Amygdala (tissue), 56 donors: ENCODE measurements at regions not wholly inside any gene's neighbourhood (a gene's known extent, or its start where the extent isn't known, plus 50 kb on each side); places are given as distances from the start of the nearest gene placed in this dataset.

Experiments
- DNase-seq, 56 donors: peaks; one replicate each; lab custom pipeline; 2025; lab: John Stamatoyannopoulos, UW

DNA sequence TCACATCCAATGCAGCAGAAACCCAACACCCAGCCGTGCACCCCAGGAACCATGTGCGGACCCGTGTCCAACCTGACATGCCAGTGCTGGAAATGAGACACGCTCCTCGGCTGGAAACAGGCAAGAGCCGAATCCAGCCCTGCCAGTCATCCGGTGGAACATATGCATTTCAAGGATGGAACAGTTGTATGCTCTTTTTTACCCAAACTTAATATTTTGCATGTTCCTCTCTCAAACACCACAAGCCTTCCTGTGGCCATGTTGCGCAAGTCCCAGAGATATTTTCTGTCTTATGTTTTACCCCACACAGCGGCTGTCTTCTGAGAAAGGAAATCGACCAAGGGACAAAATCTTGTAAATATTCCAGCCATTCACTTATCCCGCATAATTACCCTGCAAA, 196.9 kb downstream of the BCL11B start:
- no peak for DNase-seq

DNA sequence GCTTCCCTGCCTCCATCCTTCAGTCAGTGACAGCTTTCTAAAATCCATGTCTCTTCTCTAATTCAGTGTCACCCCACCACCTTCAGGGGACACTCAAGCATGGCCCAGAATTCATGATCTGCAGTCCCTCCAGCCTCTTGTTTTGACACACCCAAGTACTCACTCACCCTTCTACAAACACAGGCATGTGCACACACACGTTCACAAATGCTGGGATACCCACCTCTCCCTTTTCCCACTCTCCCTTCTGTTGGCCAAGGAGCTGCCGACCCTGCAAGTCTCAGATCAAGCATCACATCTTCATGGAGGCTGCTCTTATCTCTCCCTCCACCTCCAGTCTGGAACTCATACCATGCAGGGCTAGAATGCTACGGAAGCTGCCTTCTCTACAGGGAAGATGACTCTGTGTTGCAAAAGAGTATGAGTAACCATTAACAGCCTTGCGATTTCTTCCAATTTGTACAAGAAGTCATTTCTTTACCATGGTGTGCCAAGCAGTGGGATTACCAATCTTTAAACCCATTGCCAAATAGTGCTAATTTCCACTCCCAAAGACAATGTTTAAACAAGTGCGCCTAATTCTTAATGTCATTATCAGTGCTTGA, 196.1 kb downstream of the BCL11B start:
- DNase-seq: no peak

DNA sequence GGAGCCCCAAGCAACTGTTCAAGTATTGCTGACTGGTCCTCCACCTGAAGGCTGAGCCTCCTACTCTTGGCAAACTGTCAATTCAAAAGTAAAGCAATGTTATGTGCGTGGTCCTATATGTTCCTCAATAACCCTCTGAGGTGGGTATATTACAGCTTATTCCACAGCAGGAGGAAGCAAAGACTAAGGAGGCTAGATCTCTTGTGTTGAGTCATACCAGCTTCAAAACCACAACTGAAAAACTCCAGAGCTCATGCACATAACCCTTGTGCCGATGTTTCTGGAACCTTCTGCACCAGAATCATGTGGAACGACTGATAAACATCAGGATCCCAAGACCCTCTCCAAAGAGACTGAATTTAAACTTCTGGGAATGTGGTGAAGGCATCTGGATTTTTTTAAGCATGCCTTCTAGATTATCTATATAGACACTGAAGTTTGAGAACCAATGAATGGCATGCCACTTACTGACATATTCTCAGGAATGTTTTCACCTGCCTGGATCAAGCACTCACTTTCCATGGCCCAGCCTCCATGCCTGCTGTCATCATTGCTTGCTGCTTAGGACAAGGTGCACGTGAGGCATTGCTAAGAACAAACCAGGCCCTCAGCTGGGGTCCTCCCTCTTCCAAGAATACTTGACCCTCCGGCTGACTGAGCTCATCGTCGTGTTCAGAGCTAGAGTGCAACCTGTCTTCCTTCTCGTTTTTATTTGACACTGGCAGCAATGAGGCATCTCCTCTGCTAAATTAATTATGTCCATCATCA, 194.7 kb downstream of the BCL11B start:
- no peak for DNase-seq

DNA sequence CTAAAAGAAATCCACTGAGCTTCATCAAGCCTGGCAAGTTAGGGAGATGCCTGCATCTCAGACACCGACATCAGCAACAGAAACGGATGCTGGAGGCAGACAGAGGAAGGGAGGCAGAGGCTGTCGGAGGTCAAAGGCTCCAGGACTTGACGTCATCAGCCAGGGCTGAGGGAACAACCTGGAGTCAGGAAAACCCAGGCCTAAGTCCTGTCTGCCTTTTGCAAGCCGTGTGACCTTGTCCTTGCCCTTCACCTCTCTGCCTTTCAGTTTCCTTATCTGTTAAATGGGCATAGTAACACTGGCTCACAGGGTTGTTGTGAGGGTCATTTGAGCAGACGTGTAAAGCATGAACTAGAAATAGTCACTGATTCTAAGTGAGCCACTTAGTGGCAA, 194.2 kb downstream of the BCL11B start:
- no peak for DNase-seq

DNA sequence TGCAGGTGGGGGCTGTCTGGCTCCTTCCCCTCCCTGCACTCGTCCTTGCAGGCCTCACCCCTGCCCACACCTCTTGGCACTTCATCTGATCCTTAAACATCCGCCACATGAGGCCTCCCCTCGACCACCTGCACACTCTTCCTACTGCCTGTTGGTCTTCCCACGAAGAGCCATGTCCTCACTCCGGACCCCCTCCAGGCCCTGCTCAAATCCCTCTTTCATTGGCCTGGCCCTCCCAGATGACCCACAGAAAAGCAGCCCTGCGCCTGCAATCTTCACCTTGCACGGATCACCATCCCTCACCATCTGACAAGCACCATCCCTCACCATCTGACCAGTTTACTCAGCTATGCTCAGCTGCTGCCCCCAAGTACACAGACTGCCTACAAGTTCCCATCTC, 193.6 kb downstream of the BCL11B start:
- no peak for DNase-seq

DNA sequence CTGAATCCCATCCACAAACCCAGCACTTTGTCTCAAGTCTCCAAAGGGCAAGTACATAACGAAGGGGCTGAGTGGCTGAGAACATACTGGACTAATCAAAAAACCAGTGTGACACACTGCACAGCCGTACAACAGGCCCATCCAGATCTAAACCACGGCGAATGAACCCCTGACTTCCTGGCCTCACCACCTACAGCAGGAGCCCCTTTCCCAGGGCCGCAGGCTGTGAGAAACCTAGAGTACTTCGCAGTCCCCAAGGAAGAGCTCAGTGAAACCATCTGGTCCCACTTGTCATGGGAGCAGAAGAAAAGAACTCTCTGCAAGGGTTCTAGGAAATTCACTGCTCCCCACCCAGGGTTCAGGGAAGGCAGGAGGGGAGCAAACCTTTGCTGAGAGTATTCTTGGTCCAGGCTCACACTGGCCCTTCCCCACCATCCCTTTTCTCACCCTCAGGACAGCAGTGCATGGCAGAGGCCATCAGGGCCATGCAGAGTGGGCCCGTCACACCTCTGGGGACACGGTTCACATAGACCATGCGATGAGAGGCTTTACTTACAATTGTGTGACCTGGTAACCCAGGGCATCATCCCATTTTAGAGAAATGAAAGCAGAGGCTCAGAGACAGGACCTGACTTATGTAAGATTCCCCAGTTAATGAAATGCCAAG, 192.8 kb downstream of the BCL11B start:
- no peak for DNase-seq

DNA sequence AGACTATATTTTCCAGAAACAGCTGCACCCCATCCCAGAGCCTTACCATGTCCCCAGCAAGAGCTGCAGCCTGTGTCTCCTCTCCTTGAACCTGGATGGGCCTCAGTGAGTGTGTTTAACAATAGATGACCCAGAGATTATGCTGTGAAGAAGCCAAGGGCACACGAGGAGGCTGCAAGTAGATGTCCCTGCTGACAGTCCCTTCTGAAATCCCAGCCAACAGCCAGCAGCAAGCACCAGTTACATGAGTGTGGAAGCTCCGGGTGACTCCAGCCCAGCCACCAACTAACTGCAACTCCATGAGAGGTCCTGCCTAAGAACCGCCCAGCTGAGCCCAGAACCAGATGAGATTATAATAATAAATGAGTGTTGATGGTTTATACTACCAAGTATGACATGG, 191.7 kb downstream of the BCL11B start:
- DNase-seq: no peak

DNA sequence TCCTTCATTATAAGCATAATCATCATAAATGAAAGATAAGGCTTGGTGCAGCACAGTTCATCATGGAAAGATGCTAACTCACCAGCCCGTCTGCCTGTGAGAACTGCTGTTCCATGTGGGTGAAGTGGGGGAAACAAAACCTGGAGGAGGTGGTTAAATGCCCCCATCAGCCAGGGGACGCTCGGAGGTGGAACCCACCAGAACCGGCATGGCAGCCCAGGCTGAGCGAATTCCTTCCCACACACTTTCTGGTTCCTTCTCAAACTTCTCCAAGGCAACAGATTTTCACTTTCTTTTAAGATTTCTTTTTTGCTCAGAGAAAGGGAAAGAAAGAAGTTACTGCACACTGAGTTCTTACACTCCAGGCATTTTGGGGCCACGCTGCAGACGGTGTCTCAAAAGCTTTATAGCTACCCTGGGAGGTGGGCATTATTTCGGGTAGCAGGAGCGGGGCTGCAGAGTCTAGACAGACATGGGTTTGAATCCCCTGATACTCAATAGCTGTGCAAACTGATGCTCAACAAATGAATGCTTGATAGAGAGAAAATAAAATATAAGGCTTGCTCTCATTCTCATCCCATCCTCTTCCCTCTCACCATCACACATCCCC, 190.7 kb downstream of the BCL11B start:
- DNase-seq: peak in 3 of 56 donors; percentile 4 to 23 (median 10)

DNA sequence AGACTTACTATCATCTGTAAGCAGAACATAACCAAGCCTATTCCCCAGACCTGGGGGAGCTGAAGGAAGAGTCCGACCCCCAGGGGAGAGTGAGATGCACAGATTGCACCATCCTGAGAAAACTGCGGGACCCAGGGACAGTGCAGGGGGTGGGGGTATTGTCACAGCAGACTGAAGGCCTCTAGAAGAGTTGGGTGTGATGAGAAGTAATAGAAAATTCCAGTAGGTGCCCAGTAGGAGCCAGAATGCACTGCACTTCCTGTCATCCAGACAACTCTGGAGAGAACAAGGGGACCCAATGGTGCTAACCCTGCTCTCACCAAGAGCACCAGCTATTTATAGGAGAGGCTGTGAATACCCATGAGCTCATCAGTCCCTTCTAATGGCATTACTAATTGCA, 190.1 kb downstream of the BCL11B start:
- no peak for DNase-seq

DNA sequence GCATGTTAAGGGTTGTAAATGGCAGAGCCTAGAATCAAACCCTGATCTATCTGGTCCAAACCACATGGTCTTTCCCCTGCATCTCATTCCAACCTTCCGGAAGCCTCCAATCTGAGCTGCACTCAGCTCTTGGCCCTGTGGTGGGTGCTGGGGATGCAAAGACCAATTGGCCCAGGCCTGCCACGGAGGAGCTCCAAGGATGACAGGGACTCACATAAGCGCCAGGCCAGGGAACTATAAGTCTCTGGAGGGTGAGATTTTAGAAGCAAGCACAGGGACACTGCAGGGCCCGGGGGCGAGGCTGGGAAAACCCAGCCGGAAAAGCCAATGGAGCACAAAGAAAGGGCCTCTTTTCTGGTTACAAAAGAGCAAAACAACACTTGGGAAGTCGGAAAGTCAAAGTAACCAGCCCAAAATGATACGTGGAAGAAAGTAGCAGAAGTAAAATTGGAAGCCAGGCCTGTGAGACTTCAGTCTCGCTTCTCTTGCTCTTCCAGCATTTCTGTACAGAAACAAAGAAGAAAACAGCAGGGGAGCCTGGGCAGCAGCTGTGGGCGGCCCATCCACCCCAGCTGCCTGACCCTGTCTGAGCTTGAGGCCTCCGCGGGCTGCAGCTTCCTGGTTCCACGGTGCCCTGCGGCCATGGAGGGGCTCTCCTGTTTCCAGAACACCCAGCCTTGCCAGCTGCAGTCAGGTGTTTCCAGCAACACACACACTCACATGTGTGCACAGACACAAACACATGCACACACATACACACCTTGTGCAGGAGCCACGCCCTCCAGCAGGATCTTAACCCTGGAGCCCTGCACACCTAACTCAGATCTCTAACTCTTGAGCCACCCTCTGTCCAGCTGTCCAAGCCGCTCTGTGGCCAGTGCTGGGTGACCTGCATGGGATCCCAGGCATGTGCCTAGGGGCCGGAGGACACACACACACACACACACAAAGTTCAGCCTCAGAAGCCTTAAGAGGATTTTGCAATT, 178.2 kb downstream of the BCL11B start:
- DNase-seq: no peak

DNA sequence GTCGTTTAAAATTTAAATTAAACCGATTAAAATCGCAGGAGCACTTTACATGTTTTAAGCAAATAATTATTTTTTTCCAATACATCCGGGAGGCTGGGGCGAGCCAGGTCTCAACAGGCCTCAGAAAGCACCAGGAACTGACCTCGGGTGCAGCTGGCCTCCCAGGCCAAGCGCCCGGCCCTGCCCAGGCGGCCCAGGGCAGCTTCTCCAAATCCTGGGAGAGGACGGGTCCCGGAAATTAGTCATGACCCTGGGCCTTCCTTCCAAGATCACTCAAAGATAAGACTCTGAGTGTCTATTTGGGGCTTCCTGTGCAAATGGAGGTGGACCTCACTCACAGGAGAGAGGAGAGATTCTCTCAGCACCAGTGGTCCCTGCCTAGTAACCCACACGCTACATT, 177.1 kb downstream of the BCL11B start:
- DNase-seq: no peak

DNA sequence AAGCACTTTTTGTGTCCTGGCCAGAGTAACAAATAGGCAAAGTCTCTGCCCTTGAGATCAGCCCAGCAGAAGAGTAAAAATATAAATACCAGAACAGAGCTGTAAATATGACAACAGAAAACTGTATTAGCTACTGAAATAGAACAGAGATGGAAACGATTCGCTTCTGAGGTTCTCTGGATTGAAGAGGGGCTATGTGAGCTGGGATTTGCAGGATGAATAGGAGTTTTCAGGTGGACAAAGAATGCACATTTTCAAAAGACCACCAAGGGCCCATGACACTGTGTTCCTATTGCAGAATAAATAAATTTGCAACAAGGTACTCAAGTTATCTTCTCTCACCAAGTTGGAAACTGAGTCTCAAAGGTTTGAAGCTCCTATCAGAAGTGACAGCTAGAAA, 176.6 kb downstream of the BCL11B start:
- no peak for DNase-seq

DNA sequence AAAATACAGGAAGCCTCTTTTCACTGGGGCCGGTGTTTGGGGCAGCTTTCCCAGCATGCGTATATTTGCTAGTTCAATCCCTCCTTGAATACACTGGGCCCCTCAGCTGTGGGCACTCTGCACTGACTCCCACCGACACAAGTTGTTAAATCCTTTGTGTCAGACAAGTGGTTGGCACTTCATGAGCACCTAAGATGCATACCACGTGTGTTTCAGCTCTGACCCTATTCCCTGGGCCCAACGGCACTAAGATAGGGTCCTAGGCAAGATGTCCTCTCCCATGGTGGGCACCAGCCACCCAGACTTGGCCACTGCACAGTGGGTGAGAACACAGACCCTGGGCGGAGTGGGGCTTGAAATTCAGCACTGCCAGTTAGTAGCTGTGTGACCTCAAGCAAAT, 173.8 kb downstream of the BCL11B start:
- DNase-seq: no peak

DNA sequence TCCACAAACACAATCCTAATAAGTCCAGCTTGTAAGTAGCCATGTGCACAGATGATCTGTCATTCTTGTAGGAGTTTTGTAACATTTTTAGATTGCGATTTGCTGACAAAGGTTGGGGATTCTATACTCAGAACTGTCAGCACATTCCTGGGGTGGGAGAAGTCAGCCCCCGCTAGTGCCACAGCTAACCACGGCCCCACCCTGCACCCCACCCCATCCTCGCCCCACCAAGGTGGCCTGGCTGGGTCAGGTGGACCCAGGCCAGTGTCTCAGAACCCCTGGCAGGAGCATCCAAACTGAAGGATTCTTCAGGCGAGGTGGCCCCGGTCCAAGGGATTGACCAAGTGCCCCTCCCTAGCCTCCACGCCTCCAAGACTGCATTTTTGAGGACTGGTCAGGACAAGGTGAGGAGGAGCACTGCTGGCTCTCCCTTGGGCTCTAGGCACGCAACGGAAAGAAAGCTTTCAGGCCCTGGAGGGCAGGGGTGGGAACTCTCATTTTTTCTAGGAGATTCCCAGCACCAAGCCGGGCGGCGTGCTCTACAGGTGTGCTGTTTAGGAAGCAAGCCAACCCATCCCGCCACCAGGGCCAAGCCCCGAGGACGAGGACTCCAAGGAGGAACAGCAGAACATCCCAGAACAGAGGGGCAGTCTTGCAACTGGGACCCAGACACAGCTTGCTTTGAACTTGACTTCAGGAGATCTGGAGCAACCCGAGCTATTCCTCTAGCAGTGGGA, 172.8 kb downstream of the BCL11B start:
- no peak for DNase-seq

DNA sequence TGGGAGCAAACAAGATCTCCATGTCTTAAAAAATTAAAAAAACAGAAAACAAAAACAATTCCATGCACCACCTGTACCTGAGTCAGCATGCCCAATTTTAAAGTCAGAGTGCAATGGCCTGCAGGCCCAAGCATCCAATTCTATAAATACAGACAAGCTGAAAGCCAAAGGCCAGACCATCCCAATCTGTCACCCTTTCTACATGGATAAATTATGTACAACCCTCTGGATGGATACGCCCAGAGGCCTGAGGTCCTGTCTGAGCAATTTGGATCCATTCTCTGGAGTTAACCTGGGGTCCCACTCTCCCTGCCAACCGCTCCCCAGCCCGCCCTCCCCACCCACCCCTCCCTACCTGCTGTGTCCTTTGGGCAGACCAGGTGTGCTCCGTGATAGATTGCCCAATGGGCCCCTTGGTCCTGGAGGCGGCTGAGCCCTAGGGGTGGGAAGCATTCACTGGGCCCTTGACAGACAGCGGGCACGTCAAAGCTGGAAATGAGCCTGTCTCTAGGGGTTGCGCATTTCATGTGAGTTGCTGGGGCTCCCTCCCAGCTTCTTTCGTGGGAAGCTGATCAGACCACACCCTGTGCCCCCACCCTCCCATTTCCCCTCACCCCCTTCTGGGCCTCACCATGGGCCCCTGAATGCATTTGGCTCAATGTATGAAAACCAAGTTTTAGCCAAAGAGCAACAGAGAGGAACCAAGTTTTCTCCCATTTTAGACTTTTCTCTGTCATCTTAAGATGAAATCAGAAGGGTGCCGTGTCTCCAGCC, 171.3 kb downstream of the BCL11B start:
- DNase-seq: no peak

DNA sequence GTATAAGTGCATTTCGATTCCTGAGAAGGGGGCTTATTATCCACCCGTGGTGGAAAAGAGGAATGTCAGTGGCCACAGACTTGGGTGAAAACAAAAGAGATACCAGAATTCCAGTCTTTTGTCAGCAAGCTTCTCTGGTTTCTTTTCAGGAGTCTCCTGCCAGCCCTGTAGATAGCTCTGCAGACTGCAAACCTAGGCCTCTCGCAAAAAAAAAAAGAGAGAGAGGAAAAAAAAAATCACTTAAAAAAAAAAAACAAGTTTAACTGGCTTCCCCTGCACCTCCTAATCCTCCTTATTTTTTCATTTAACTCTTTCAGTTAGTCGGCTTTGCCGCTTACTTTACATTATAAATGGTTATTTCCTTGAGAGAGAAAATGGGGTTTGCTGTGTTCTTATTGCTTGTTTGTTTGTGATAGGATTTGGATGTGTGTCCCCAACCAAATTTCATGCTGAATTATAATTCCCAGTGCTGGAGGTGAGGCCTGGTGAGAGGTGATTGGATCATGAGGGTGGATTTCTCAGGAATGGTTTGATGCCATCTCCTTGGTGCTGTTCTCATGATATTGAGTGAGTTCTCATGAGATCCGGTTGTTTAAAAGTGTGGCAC, 170.0 kb downstream of the BCL11B start:
- DNase-seq: no peak

DNA sequence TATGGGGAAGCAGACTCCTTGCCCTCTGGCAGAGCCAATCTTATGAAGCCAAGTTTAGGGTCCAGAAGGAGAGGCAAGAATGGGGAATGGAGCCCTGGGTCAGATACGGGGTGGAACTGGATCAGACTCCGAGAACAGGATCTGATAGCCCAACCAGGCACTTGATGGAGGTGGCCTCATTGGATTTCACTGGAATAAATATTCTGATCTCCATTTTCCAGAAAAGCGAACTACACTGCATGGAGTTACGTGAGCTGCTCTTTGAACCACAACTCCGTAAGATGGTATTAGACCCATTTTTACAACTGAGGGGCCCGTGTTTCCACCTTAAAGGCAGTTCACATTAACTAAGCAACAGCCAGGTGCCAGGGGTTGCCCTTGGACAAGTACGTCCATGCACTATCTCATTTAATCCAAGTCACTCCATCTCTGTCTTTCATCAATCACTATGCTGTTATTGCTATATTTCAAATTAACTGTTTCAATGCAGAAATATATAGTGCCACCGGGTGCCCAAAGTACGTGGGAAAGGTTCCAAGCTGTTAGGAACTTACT, 155.2 kb downstream of the BCL11B start:
- DNase-seq: no peak

DNA sequence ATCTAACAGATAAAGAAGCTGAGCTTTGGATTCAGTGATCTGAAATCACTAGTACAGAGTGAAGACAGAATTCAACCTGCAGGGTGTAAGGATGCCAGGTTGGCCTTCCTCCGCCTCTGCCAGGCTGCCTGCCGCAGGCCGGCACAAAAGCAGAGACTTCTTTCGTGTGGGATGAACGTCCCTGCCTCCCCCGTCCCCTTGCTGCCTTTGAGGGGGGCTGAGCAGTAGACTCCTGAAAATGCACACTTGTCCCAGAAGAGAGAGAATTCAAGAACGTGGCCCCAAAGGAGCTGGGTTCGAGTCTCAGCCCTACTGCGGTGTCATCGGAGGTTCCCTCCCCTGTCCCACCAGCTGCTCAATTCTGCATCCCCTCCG, 154.3 kb downstream of the BCL11B start:
- no peak for DNase-seq
